ENCODE measurements at regions not wholly inside any gene's neighbourhood (a gene's known extent, or its start where the extent isn't known, plus 50 kb on each side); places are given as distances from the start of the nearest gene placed in this dataset.
A peak's percentile ranks its signal among the peaks of the same experiment; 100 is the strongest.

DNA sequence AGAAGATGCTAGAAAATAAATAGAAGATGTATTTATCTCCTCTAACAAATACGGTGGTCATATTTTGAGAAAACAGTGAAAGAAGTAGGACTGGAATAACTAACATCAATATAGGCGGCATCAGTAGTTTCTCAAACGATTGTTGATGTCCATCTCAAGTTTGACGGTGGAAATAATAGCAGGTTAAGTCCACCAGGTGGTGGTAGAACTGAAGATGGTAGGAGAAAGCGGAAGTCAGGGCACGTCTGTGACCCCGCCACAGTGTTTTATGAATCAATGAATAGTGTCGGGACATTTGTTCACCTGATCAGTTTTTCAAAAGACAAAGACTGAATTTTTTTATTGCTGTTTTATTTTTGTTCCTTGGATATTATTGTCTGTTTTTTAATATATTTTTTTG is 706.4 kb upstream of the SLC10A2 start:
- H3K27me3 Mint-ChIP-seq (ENCODE audit: insufficient read depth, low read depth, poor library complexity) = peaks cover 2% of the 10 kb centered on the region
- peaks cover 12% of the 10 kb centered on the region; the same call in 2 of the 3 replicates for H3K36me3 Mint-ChIP-seq (ENCODE audit: low read depth)
- TF ChIP-seq ZNF114 (CRISPR knock-in tag; IDR thresholded peaks at IDR 0.05) (no peak), STAT1 (IDR thresholded peaks at IDR 0.05; ENCODE audit: unreplicated experiment) (no peak), EZH2 (IDR thresholded peaks at IDR 0.05; ENCODE audit: low read depth, unreplicated experiment) (no peak), JUNB (IDR thresholded peaks at IDR 0.05; ENCODE audit: unreplicated experiment) (no peak), CREB1 (CRISPR knock-in tag; IDR thresholded peaks at IDR 0.05; ENCODE audit: low read depth) (no peak), ZNF462 (CRISPR knock-in tag; IDR thresholded peaks at IDR 0.05) (no peak), ZNF331 (CRISPR knock-in tag; IDR thresholded peaks at IDR 0.05; ENCODE audit: low read depth) (no peak)
- TF ChIP-seq, protein P1, sequence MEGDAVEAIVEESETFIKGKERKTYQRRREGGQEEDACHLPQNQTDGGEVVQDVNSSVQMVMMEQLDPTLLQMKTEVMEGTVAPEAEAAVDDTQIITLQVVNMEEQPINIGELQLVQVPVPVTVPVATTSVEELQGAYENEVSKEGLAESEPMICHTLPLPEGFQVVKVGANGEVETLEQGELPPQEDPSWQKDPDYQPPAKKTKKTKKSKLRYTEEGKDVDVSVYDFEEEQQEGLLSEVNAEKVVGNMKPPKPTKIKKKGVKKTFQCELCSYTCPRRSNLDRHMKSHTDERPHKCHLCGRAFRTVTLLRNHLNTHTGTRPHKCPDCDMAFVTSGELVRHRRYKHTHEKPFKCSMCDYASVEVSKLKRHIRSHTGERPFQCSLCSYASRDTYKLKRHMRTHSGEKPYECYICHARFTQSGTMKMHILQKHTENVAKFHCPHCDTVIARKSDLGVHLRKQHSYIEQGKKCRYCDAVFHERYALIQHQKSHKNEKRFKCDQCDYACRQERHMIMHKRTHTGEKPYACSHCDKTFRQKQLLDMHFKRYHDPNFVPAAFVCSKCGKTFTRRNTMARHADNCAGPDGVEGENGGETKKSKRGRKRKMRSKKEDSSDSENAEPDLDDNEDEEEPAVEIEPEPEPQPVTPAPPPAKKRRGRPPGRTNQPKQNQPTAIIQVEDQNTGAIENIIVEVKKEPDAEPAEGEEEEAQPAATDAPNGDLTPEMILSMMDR (conservative IDR thresholded peaks at IDR 0.05; ENCODE audit: low read depth in 2 of 2) = peak; percentile 64 to 70
- Histone ChIP-seq H3K4me1 (ENCODE audit: insufficient read depth) (no peaks in the 10 kb centered on the region), H3K27me3 (ENCODE audit: insufficient read depth) (no peaks in the 10 kb centered on the region), H3K79me2 (replicated peaks; ENCODE audit: insufficient read depth) (no peaks in the 10 kb centered on the region), H4K20me1 (replicated peaks; ENCODE audit: insufficient read depth) (no peaks in the 10 kb centered on the region), H3K27ac (ENCODE audit: low read depth) (no peak overlapping the region), H3K4me3 (no peak overlapping the region), H2AFZ (no peak overlapping the region), H3K9me2 (ENCODE audit: insufficient read depth) (no peaks in the 10 kb centered on the region), H3K36me3 (ENCODE audit: insufficient read depth) (no peaks in the 10 kb centered on the region), H3F3A (replicated peaks; ENCODE audit: low read depth) (no peaks in the 10 kb centered on the region), H3K4me2 (no peak overlapping the region)
- H3K9me3 Mint-ChIP-seq = peaks cover 16% of the 10 kb centered on the region
- ATAC-seq (peak; percentile 41), DNase-seq (ENCODE audit: low spot score) (peak; percentile 61)
- no peak overlapping the region for H3K27ac Mint-ChIP-seq
- no peak overlapping the region for H3K4me3 Mint-ChIP-seq
- H3K4me1 Mint-ChIP-seq = no peaks in the 10 kb centered on the region

All from GM23338 (cell line).